ENCODE measurements at regions not wholly inside any gene's neighbourhood (a gene's known extent, or its start where the extent isn't known, plus 50 kb on each side); places are given as distances from the start of the nearest gene placed in this dataset.

DNA sequence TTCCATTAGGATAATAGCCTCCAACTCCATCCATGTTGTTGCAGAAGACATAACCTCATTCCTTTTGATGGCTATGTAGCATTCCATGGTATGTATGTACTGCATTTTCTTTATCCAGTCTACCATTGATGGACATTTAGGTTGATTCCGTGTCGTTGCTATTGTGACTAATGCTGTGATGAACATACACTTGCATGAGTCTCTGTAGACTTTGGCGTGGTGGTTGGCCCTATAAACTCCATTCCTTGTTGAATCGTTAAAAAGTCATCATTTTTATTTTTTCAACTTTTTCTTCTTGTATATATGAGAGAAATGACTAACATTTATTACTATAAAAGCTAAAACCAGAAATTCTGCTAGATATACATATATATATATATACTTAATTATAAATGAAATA is 1491.9 kb upstream of the CDH6 start (continued):
- TF ChIP-seq, protein P1, sequence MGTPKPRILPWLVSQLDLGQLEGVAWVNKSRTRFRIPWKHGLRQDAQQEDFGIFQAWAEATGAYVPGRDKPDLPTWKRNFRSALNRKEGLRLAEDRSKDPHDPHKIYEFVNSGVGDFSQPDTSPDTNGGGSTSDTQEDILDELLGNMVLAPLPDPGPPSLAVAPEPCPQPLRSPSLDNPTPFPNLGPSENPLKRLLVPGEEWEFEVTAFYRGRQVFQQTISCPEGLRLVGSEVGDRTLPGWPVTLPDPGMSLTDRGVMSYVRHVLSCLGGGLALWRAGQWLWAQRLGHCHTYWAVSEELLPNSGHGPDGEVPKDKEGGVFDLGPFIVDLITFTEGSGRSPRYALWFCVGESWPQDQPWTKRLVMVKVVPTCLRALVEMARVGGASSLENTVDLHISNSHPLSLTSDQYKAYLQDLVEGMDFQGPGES (IDR thresholded peaks at IDR 0.05; ENCODE audit: low read depth, low read length) = no peak

GRCh38 chr5:29697785-29698414 is 1495.6 kb upstream of the CDH6 start:
- Histone ChIP-seq H3K9me2 (no peaks in the 10 kb centered on the region), H3K9me3 (no peaks in the 10 kb centered on the region), H3K79me2 (ENCODE audit: insufficient read depth) (no peaks in the 10 kb centered on the region), H3K4me1 (ENCODE audit: control insufficient read depth in 1 of 2, insufficient read depth in 2 of 2, low read depth in 1 of 2, low read length in 1 of 2) (no peaks in the 10 kb centered on the region), H2AFZ (ENCODE audit: low read depth) (no peak overlapping the region), H3K4me3 (ENCODE audit: low read depth in 2 of 2, low read length in 1 of 2) (no peak overlapping the region), H3K27ac (ENCODE audit: low read depth in 2 of 2, low read length in 1 of 2) (no peak overlapping the region), H3K27me3 (ENCODE audit: insufficient read depth) (no peaks in the 10 kb centered on the region), H3K36me3 (replicated peaks in 1 of 2; ENCODE audit: control insufficient read depth in 1 of 2, insufficient read depth in 2 of 2, low read length in 1 of 2) (no peaks in the 10 kb centered on the region), H3K9ac (no peak overlapping the region), H3F3A (replicated peaks; ENCODE audit: insufficient read depth) (no peaks in the 10 kb centered on the region), H3K4me2 (no peak overlapping the region), H4K20me1 (ENCODE audit: insufficient read depth) (no peaks in the 10 kb centered on the region)
- 5% methylated on average over 9 of the region's 9 CpGs for WGBS (ENCODE audit: low lambda C conversion rate)
- ChIA-PET CTCF (interaction anchor here (0.8 to 1.5 kb wide), 5 partner anchors 8 to 536 kb away, joined by 3 to 4 read pairs (median 3); no protein-coding TSS in a partner anchor), POLR2A (no interaction called here)
- peak; percentile 3 for DNase-seq
- TF ChIP-seq RCOR1 (IDR thresholded peaks at IDR 0.05; ENCODE audit: low read length) (no peak), TEAD4 (IDR thresholded peaks at IDR 0.05; ENCODE audit: borderline replicate concordance, insufficient read depth) (no peak), JUND (IDR thresholded peaks at IDR 0.05) (no peak), NRF1 (IDR thresholded peaks at IDR 0.05; ENCODE audit: low read depth, low read length) (no peak), SMC3 (IDR thresholded peaks at IDR 0.05; ENCODE audit: low read depth, low read length) (peak; percentile 30; the same call in 1 of the 2 replicates), CHD2 (IDR thresholded peaks at IDR 0.05; ENCODE audit: low read length, partially characterized antibody) (no peak), FOXM1 (IDR thresholded peaks at IDR 0.05; ENCODE audit: low read depth) (no peak), POLR2AphosphoS5 (IDR thresholded peaks at IDR 0.05; ENCODE audit: low read depth, low read length) (no peak), TAF1 (IDR thresholded peaks at IDR 0.05; ENCODE audit: borderline replicate concordance, low read depth, low read length) (no peak), MEF2A (IDR thresholded peaks at IDR 0.05; ENCODE audit: borderline replicate concordance, low read depth) (no peak), RAD21 (IDR thresholded peaks at IDR 0.05; ENCODE audit: low read length) (peak; percentile 36), YY1 (IDR thresholded peaks at IDR 0.05; ENCODE audit: low read depth) (no peak), GABPA (IDR thresholded peaks at IDR 0.05; ENCODE audit: low read depth) (no peak), SIN3A (IDR thresholded peaks at IDR 0.05; ENCODE audit: borderline replicate concordance, low read depth, low read length) (no peak)
- TF ChIP-seq, protein P2, sequence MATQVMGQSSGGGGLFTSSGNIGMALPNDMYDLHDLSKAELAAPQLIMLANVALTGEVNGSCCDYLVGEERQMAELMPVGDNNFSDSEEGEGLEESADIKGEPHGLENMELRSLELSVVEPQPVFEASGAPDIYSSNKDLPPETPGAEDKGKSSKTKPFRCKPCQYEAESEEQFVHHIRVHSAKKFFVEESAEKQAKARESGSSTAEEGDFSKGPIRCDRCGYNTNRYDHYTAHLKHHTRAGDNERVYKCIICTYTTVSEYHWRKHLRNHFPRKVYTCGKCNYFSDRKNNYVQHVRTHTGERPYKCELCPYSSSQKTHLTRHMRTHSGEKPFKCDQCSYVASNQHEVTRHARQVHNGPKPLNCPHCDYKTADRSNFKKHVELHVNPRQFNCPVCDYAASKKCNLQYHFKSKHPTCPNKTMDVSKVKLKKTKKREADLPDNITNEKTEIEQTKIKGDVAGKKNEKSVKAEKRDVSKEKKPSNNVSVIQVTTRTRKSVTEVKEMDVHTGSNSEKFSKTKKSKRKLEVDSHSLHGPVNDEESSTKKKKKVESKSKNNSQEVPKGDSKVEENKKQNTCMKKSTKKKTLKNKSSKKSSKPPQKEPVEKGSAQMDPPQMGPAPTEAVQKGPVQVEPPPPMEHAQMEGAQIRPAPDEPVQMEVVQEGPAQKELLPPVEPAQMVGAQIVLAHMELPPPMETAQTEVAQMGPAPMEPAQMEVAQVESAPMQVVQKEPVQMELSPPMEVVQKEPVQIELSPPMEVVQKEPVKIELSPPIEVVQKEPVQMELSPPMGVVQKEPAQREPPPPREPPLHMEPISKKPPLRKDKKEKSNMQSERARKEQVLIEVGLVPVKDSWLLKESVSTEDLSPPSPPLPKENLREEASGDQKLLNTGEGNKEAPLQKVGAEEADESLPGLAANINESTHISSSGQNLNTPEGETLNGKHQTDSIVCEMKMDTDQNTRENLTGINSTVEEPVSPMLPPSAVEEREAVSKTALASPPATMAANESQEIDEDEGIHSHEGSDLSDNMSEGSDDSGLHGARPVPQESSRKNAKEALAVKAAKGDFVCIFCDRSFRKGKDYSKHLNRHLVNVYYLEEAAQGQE (IDR thresholded peaks at IDR 0.05; ENCODE audit: low read depth, low read length) = no peak
- TF ChIP-seq, protein P1 (IDR thresholded peaks at IDR 0.05; ENCODE audit: low read depth, low read length) = no peak
- TF ChIP-seq, protein P3, sequence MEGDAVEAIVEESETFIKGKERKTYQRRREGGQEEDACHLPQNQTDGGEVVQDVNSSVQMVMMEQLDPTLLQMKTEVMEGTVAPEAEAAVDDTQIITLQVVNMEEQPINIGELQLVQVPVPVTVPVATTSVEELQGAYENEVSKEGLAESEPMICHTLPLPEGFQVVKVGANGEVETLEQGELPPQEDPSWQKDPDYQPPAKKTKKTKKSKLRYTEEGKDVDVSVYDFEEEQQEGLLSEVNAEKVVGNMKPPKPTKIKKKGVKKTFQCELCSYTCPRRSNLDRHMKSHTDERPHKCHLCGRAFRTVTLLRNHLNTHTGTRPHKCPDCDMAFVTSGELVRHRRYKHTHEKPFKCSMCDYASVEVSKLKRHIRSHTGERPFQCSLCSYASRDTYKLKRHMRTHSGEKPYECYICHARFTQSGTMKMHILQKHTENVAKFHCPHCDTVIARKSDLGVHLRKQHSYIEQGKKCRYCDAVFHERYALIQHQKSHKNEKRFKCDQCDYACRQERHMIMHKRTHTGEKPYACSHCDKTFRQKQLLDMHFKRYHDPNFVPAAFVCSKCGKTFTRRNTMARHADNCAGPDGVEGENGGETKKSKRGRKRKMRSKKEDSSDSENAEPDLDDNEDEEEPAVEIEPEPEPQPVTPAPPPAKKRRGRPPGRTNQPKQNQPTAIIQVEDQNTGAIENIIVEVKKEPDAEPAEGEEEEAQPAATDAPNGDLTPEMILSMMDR (IDR thresholded peaks at IDR 0.05) = peak; percentile 51
- TF ChIP-seq, protein P4, sequence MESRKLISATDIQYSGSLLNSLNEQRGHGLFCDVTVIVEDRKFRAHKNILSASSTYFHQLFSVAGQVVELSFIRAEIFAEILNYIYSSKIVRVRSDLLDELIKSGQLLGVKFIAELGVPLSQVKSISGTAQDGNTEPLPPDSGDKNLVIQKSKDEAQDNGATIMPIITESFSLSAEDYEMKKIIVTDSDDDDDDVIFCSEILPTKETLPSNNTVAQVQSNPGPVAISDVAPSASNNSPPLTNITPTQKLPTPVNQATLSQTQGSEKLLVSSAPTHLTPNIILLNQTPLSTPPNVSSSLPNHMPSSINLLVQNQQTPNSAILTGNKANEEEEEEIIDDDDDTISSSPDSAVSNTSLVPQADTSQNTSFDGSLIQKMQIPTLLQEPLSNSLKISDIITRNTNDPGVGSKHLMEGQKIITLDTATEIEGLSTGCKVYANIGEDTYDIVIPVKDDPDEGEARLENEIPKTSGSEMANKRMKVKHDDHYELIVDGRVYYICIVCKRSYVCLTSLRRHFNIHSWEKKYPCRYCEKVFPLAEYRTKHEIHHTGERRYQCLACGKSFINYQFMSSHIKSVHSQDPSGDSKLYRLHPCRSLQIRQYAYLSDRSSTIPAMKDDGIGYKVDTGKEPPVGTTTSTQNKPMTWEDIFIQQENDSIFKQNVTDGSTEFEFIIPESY (IDR thresholded peaks at IDR 0.05; ENCODE audit: borderline replicate concordance, low read depth) = no peak
- TF ChIP-seq, protein P5, sequence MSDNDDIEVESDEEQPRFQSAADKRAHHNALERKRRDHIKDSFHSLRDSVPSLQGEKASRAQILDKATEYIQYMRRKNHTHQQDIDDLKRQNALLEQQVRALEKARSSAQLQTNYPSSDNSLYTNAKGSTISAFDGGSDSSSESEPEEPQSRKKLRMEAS (IDR thresholded peaks at IDR 0.05; ENCODE audit: low read depth) = no peak
- TF ChIP-seq, protein P6, sequence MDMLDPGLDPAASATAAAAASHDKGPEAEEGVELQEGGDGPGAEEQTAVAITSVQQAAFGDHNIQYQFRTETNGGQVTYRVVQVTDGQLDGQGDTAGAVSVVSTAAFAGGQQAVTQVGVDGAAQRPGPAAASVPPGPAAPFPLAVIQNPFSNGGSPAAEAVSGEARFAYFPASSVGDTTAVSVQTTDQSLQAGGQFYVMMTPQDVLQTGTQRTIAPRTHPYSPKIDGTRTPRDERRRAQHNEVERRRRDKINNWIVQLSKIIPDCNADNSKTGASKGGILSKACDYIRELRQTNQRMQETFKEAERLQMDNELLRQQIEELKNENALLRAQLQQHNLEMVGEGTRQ (IDR thresholded peaks at IDR 0.05; ENCODE audit: borderline replicate concordance, low read depth, low read length) = no peak

Data from SK-N-SH (cell line).